Gastrocnemius medialis (tissue), 4 donors: ENCODE measurements at regions not wholly inside any gene's neighbourhood (a gene's known extent, or its start where the extent isn't known, plus 50 kb on each side); places are given as distances from the start of the nearest gene placed in this dataset.

Experiments used
- ATAC-seq, 2 donors: fragments of 150-250 bp; one replicate each; pipeline ENCODE4 v1.9.1; 2016
- DNase-seq, 2 donors: peaks; one replicate each; pipeline ENCODE4 v3.0.0-alpha.2; 2019
- H3K27ac ChIP-seq, 4 donors: fragments of 200-600 bp; sonication (generic); 1 replicate in 1 of 4; 2 replicates in 3 of 4; pipeline ENCODE4 v1.5.1; 2016 to 2018; ENCODE audit warnings: mild to moderate bottlenecking in 2 of 4, moderate library complexity in 1 of 4
- H3K27me3 ChIP-seq, 3 donors: fragments of 200-600 bp; sonication (generic) in 2 of 3; 1 replicate in 1 of 3; 2 replicates in 2 of 3; pipeline versions ENCODE4 v1.5.1 to v1.6.0; 2016 to 2019; ENCODE audit warnings: mild to moderate bottlenecking in 1 of 3, moderate library complexity in 1 of 3
- H3K36me3 ChIP-seq, 2 donors: fragments of 200-600 bp; sonication (generic) in 1 of 2; one replicate each; pipeline ENCODE4 v1.5.1; 2017 to 2018
- H3K4me1 ChIP-seq, 2 donors: fragments of 200-600 bp; sonication (generic) in 1 of 2; one replicate each; pipeline ENCODE4 v1.5.1; 2016 to 2017; ENCODE audit warnings: mild to moderate bottlenecking in 2 of 2
- H3K4me3 ChIP-seq, 4 donors: fragments of 200-600 bp; sonication (generic) in 3 of 4; 1 replicate in 1 of 4; 2 replicates in 3 of 4; pipeline ENCODE4 v1.5.1; 2016 to 2019; ENCODE audit warnings: mild to moderate bottlenecking in 2 of 4
- H3K9me3 ChIP-seq, 3 donors: fragments of 200-600 bp; sonication (generic) in 2 of 3; 1 replicate in 1 of 3; 2 replicates in 2 of 3; pipeline ENCODE4 v1.5.1; 2016 to 2019
- CTCF ChIP-seq, 5 experiments: fragments of 450-650 bp in 3 of 5; fragments of 200-600 bp in 2 of 5; sonication (generic) in 2 of 5; IDR thresholded peaks in 4 of 5; conservative IDR thresholded peaks in 1 of 5; 1 replicate in 4 of 5; 2 replicates in 1 of 5; pipeline ENCODE4 v1.5.1; 2016 to 2019; ENCODE audit warnings: antibody characterized with exemption in 5 of 5, mild to moderate bottlenecking in 3 of 5, moderate library complexity in 3 of 5
- POLR2A ChIP-seq, 2 donors: fragments of 450-650 bp; IDR thresholded peaks; one replicate each; pipeline ENCODE4 v1.6.1; 2017; ENCODE audit warnings: antibody characterized with exemption in 2 of 2, mild to moderate bottlenecking in 2 of 2, moderate library complexity in 2 of 2
- in situ Hi-C, 4 donors: fragments of 200-750 bp; cut with MboI; loops; one replicate each; pipeline versions ENCODE4 v1.15.0 to v1.8.0; 2017; ENCODE audit warnings: low sequenced_read_pairs in 4 of 4
- intact Hi-C: fragments of 100-400 bp; cut with DNase I; formaldehyde crosslinking; loops from one replicate; pipeline ENCODE4 v1.15.1; 2023; ENCODE audit warnings: low total_unique reads

DNA sequence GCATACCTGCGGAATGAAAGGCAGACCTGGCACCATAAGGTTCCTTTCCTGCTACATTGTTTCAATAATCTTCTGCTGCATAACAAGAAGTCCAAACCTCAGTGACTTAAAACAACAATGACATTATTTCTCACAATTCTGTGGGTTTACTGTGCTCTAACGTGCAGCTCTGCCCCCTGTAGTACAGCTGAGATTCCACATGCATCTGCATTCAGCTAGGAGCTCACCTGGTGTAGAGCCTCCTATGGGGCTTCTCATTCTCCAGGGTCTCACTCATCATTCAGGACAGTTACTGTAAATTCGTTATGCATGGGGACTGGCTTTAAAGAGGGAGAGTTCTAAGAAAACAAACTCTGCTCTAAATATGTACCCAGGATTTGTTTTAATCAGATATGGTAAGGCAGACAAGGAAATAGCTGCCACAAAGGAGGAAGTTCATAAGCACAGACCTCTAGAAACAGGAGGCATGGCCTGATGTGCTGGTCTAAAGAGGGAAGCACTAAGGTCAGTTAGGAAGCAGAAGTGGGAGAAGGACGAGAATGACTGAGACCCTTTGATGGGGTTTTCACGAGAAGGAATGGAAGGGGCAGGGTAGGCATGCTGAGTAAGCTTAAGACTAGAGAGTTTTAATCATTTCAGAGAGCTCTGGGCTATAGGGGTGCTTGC, 347.0 kb downstream of the NEK10 start:
- Histone ChIP-seq H3K27ac (no peak overlapping the region), H3K4me1 (no peaks in the 10 kb centered on the region), H3K36me3 (no peaks in the 10 kb centered on the region), H3K4me3 (no peak overlapping the region), H3K27me3 (no peaks in the 10 kb centered on the region), H3K9me3 (no peaks in the 10 kb centered on the region)
- ATAC-seq (no peak), DNase-seq (no peak)
- TF ChIP-seq CTCF (IDR thresholded peaks at IDR 0.05 in 4 of 5, conservative IDR thresholded peaks at IDR 0.05 in 1 of 5), result no peak
- no peak for TF ChIP-seq POLR2A (IDR thresholded peaks at IDR 0.05)
- intact Hi-C loops, result no loop called here
- in situ Hi-C loops, result no loop called here

DNA sequence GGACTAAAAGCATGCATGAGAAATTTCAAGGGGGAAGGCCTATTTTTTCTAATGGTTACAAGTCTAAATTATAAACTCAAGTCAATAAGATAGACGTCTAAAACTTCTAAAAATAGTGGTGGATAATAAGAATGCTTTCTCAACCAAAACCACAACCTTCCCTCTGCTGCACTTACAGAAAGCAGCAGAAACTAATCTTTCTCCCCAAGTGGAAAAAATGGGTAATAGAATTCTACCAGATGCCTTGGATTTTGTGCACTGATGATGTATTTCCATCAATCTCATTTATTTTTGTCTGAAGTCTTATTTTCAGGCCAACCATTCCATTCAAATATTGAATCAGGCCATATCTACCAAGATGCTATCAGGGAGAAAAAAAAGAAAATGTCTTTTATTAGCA, 344.7 kb downstream of the NEK10 start:
- no peak for DNase-seq
- ATAC-seq, result no peak
- Histone ChIP-seq H3K27ac (no peak overlapping the region), H3K9me3 (no peaks in the 10 kb centered on the region), H3K4me3 (no peak overlapping the region), H3K36me3 (no peaks in the 10 kb centered on the region), H3K4me1 (no peaks in the 10 kb centered on the region), H3K27me3 (no peaks in the 10 kb centered on the region)
- TF ChIP-seq POLR2A (IDR thresholded peaks at IDR 0.05), result no peak
- intact Hi-C loops, result no loop called here
- in situ Hi-C loops, result no loop called here

DNA sequence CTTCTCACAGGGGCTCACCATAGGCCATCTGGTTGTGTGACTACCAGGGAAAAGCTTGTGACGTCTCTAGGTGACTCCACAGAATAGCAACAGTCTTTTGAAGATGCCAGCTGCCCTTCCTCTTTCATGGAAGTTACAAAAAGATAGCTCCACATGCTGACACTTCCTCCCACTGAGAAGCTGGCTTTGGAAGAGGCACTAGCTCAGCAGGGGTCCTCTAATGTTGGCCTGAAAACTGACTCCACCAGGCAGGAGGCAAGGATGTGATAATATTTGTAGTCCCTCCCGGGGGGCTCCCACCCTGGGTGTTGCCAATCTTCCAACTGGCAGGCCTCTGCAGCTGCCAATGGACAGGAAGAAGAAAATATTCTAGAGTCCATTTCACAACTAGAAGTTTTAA, 343.5 kb downstream of the NEK10 start:
- Histone ChIP-seq H3K4me1 (no peaks in the 10 kb centered on the region), H3K27me3 (no peaks in the 10 kb centered on the region), H3K36me3 (no peaks in the 10 kb centered on the region), H3K27ac (no peak overlapping the region), H3K9me3 (no peaks in the 10 kb centered on the region), H3K4me3 (no peak overlapping the region)
- in situ Hi-C loops (no loop called here), intact Hi-C loops (no loop called here)
- ATAC-seq (no peak), DNase-seq (no peak)
- no peak for TF ChIP-seq POLR2A (IDR thresholded peaks at IDR 0.05)
- TF ChIP-seq CTCF (IDR thresholded peaks at IDR 0.05 in 4 of 5, conservative IDR thresholded peaks at IDR 0.05 in 1 of 5), result no peak

- Histone ChIP-seq H3K4me1 (no peaks in the 10 kb centered on the region), H3K36me3 (no peaks in the 10 kb centered on the region), H3K27me3 (no peaks in the 10 kb centered on the region), H3K27ac (no peak overlapping the region), H3K4me3 (no peak overlapping the region), H3K9me3 (no peaks in the 10 kb centered on the region)
- intact Hi-C loops (no loop called here), in situ Hi-C loops (no loop called here)
- no peak for TF ChIP-seq POLR2A (IDR thresholded peaks at IDR 0.05)
- TF ChIP-seq CTCF (IDR thresholded peaks at IDR 0.05 in 4 of 5, conservative IDR thresholded peaks at IDR 0.05 in 1 of 5), result no peak
- DNase-seq (no peak), ATAC-seq (no peak)
Observed at GRCh38 chr3:27031476-27031875, 337.7 kb downstream of the NEK10 start.

DNA sequence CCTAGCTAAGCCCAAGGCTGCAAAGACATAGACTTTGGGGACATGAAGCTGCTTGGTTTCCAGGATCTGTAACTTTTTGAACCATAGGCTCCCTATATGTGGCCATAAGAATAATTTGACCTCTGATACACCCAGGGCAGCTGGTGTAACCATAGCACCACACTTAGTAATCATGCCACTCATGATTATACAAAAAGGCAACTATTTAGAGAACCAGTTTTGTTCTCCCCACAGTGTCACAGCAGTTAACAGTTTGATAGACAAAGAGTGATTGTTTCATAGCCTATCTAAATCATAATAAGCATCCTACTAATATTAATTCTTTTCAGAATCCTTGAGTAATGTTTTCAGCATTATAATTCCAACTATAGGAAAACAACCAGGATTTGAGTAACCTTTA, 334.9 kb downstream of the NEK10 start:
- DNase-seq (no peak), ATAC-seq (no peak)
- in situ Hi-C loops, result no loop called here
- no peak overlapping the region for H3K27ac ChIP-seq
- intact Hi-C loops, result no loop called here
- no peaks in the 10 kb centered on the region for H3K9me3 ChIP-seq
- H3K4me3 ChIP-seq, result no peak overlapping the region
- H3K36me3 ChIP-seq, result no peaks in the 10 kb centered on the region
- H3K27me3 ChIP-seq, result no peaks in the 10 kb centered on the region
- H3K4me1 ChIP-seq, result no peaks in the 10 kb centered on the region
- no peak for TF ChIP-seq CTCF (IDR thresholded peaks at IDR 0.05 in 4 of 5, conservative IDR thresholded peaks at IDR 0.05 in 1 of 5)
- TF ChIP-seq POLR2A (IDR thresholded peaks at IDR 0.05), result no peak
